ENCODE measurements at regions not wholly inside any gene's neighbourhood (a gene's known extent, or its start where the extent isn't known, plus 50 kb on each side); places are given as distances from the start of the nearest gene placed in this dataset.

GRCh38 chr4:20509315-20509714 lies 190.9 kb upstream of the PACRGL start:
- H3K36me3 ChIP-seq (ENCODE audit: control insufficient read depth, insufficient read depth, low read length): no peaks in the 10 kb centered on the region
- no peak for DNase-seq
- no peaks in the 10 kb centered on the region for H3K27me3 ChIP-seq (ENCODE audit: control insufficient read depth, insufficient read depth, low read length)
- no peak overlapping the region for H3K27ac ChIP-seq (ENCODE audit: low read length)
- no peaks in the 10 kb centered on the region for H3K9me3 ChIP-seq (ENCODE audit: control insufficient read depth, low read depth, low read length)
- no peak overlapping the region for H3K4me3 ChIP-seq (ENCODE audit: low read length)
- no peaks in the 10 kb centered on the region for H3K4me1 ChIP-seq (ENCODE audit: control insufficient read depth, insufficient read depth, low read length)
- 80% methylated on average over 1 of the region's 2 CpGs for WGBS (ENCODE audit: insufficient coverage, low lambda C conversion rate)

DNA sequence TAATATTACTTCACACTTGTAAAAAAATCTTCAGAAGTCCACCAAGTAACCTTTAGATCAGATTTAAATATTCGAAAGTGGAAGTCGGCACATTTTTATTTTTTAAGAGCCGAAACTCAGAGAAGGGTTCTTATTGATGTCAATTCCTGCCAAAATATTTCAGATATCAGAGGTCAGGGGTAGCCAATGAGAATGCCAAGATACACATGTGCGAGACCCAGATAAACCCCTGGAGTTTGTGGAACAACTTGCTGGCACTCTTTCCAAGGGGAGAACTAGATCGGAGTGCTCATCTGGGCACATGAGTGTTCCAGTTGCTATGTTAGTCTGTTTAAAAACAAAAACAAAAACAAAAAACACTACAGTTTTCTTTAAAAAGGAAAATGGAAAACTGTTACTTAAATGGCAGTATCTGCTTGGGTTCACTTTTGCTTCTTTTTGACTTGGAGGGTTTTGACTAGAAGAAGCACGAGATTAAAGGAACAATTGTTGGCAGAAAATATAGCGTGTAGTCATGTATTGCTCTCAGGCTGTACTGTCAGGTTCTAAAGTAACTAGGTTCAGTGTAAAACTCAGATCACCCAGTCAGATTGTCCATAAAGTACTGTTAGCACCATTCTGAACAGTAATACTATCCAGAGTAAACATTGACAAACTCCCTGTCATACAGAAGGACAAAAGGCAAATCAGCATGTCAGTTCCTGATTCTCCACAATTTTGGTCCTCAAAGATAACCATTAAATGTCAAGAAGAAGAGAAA lies 188.0 kb upstream of the PACRGL start:
- H3K4me3 ChIP-seq (ENCODE audit: low read length): no peak overlapping the region
- no peak overlapping the region for H3K27ac ChIP-seq (ENCODE audit: low read length)
- H3K36me3 ChIP-seq (ENCODE audit: control insufficient read depth, insufficient read depth, low read length): no peaks in the 10 kb centered on the region
- H3K9me3 ChIP-seq (ENCODE audit: control insufficient read depth, low read depth, low read length): no peaks in the 10 kb centered on the region
- DNase-seq: no peak
- WGBS (ENCODE audit: insufficient coverage, low lambda C conversion rate): 80% methylated on average over 1 of the region's 7 CpGs
- no peaks in the 10 kb centered on the region for H3K4me1 ChIP-seq (ENCODE audit: control insufficient read depth, insufficient read depth, low read length)
- H3K27me3 ChIP-seq (ENCODE audit: control insufficient read depth, insufficient read depth, low read length): no peaks in the 10 kb centered on the region

- Histone ChIP-seq H3K4me3 (ENCODE audit: low read length) (no peak overlapping the region), H3K36me3 (ENCODE audit: control insufficient read depth, insufficient read depth, low read length) (no peaks in the 10 kb centered on the region), H3K9me3 (ENCODE audit: control insufficient read depth, low read depth, low read length) (no peaks in the 10 kb centered on the region), H3K27me3 (ENCODE audit: control insufficient read depth, insufficient read depth, low read length) (no peaks in the 10 kb centered on the region), H3K27ac (ENCODE audit: low read length) (no peak overlapping the region), H3K4me1 (ENCODE audit: control insufficient read depth, insufficient read depth, low read length) (no peaks in the 10 kb centered on the region)
- DNase-seq: peak in 1 of 2 donors; percentile 20
- 33% methylated on average over 3 of the region's 5 CpGs for WGBS (ENCODE audit: insufficient coverage, low lambda C conversion rate)
Measured at GRCh38 chr4:20512985-20513384, 187.3 kb upstream of the PACRGL start.

- Histone ChIP-seq H3K4me3 (ENCODE audit: low read length) (no peak overlapping the region), H3K36me3 (ENCODE audit: control insufficient read depth, insufficient read depth, low read length) (no peaks in the 10 kb centered on the region), H3K9me3 (ENCODE audit: control insufficient read depth, low read depth, low read length) (no peaks in the 10 kb centered on the region), H3K27ac (ENCODE audit: low read length) (no peak overlapping the region), H3K4me1 (ENCODE audit: control insufficient read depth, insufficient read depth, low read length) (no peaks in the 10 kb centered on the region), H3K27me3 (ENCODE audit: control insufficient read depth, insufficient read depth, low read length) (no peaks in the 10 kb centered on the region)
- DNase-seq: no peak
- 100% methylated on average over 1 of the region's 1 CpG for WGBS (ENCODE audit: insufficient coverage, low lambda C conversion rate)
Measured at GRCh38 chr4:20520901-20521300, 179.4 kb upstream of the PACRGL start.

- Histone ChIP-seq H3K27ac (ENCODE audit: low read length) (no peak overlapping the region), H3K4me3 (ENCODE audit: low read length) (no peak overlapping the region), H3K36me3 (ENCODE audit: control insufficient read depth, insufficient read depth, low read length) (no peaks in the 10 kb centered on the region), H3K4me1 (ENCODE audit: control insufficient read depth, insufficient read depth, low read length) (no peaks in the 10 kb centered on the region), H3K9me3 (ENCODE audit: control insufficient read depth, low read depth, low read length) (no peaks in the 10 kb centered on the region), H3K27me3 (ENCODE audit: control insufficient read depth, insufficient read depth, low read length) (no peaks in the 10 kb centered on the region)
- no peak for DNase-seq
- 100% methylated on average over 1 of the region's 1 CpG for WGBS (ENCODE audit: insufficient coverage, low lambda C conversion rate)
Measured at GRCh38 chr4:20528508-20528907, 171.8 kb upstream of the PACRGL start.

GRCh38 chr4:20529691-20530090 lies 170.6 kb upstream of the PACRGL start:
- Histone ChIP-seq H3K36me3 (ENCODE audit: control insufficient read depth, insufficient read depth, low read length) (no peaks in the 10 kb centered on the region), H3K4me1 (ENCODE audit: control insufficient read depth, insufficient read depth, low read length) (no peaks in the 10 kb centered on the region), H3K4me3 (ENCODE audit: low read length) (no peak overlapping the region), H3K9me3 (ENCODE audit: control insufficient read depth, low read depth, low read length) (no peaks in the 10 kb centered on the region), H3K27me3 (ENCODE audit: control insufficient read depth, insufficient read depth, low read length) (no peaks in the 10 kb centered on the region), H3K27ac (ENCODE audit: low read length) (no peak overlapping the region)
- no CpG with 5 or more reads among the region's 1 CpG for whole genome bisulfite sequencing (ENCODE audit: insufficient coverage, low lambda C conversion rate)
- DNase-seq: no peak

DNA sequence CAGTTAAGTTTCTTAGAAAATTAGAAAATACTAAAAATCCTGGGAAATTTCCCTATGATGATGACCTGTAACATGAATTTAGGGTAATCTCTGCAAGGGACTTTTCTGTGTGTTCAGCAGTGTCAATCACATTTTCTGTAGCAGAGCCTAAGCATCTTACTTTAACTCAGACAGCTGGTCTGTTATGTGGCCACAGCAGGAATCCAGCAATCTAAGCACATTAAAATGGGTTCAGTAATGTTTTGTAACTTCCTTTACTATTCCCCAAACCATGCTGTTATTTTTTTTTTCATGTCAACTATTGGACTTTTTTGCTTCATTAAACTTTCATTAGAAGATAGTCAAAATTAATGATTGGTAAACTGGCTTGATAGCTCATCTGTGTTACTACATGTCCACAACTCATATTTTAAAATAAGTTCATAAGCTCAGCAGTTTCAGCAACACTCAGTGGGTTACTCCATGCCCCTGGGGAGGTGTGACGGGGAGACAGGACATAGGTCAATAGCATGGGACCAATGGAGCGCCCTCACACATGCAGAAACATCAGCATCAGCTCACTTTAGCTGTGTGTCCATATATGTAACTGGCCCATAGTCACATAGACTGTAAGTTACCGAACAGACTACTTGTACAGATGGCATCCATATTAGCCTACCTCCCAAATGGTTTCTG lies 168.0 kb upstream of the PACRGL start:
- no peak for DNase-seq
- Histone ChIP-seq H3K27ac (ENCODE audit: low read length) (no peak overlapping the region), H3K9me3 (ENCODE audit: control insufficient read depth, low read depth, low read length) (no peaks in the 10 kb centered on the region), H3K4me3 (ENCODE audit: low read length) (no peak overlapping the region), H3K36me3 (ENCODE audit: control insufficient read depth, insufficient read depth, low read length) (no peaks in the 10 kb centered on the region), H3K4me1 (ENCODE audit: control insufficient read depth, insufficient read depth, low read length) (no peaks in the 10 kb centered on the region), H3K27me3 (ENCODE audit: control insufficient read depth, insufficient read depth, low read length) (no peaks in the 10 kb centered on the region)
- WGBS (ENCODE audit: insufficient coverage, low lambda C conversion rate): 100% methylated on average over 1 of the region's 3 CpGs

GRCh38 chr4:20532871-20533870 lies 167.1 kb upstream of the PACRGL start:
- Histone ChIP-seq H3K36me3 (ENCODE audit: control insufficient read depth, insufficient read depth, low read length) (no peaks in the 10 kb centered on the region), H3K4me3 (ENCODE audit: low read length) (no peak overlapping the region), H3K4me1 (ENCODE audit: control insufficient read depth, insufficient read depth, low read length) (no peaks in the 10 kb centered on the region), H3K27ac (ENCODE audit: low read length) (no peak overlapping the region), H3K9me3 (ENCODE audit: control insufficient read depth, low read depth, low read length) (no peaks in the 10 kb centered on the region), H3K27me3 (ENCODE audit: control insufficient read depth, insufficient read depth, low read length) (no peaks in the 10 kb centered on the region)
- no peak for DNase-seq
- 100% methylated on average over 1 of the region's 5 CpGs for WGBS (ENCODE audit: insufficient coverage, low lambda C conversion rate)

GRCh38 chr4:20538905-20539304 lies 161.4 kb upstream of the PACRGL start:
- WGBS (ENCODE audit: insufficient coverage, low lambda C conversion rate): 20% methylated on average over 1 of the region's 5 CpGs
- no peak overlapping the region for H3K4me3 ChIP-seq (ENCODE audit: low read length)
- no peaks in the 10 kb centered on the region for H3K9me3 ChIP-seq (ENCODE audit: control insufficient read depth, low read depth, low read length)
- DNase-seq: no peak
- no peaks in the 10 kb centered on the region for H3K36me3 ChIP-seq (ENCODE audit: control insufficient read depth, insufficient read depth, low read length)
- H3K27ac ChIP-seq (ENCODE audit: low read length): no peak overlapping the region
- no peaks in the 10 kb centered on the region for H3K27me3 ChIP-seq (ENCODE audit: control insufficient read depth, insufficient read depth, low read length)
- H3K4me1 ChIP-seq (ENCODE audit: control insufficient read depth, insufficient read depth, low read length): no peaks in the 10 kb centered on the region

GRCh38 chr4:20543131-20543530 lies 157.1 kb upstream of the PACRGL start:
- Histone ChIP-seq H3K4me3 (ENCODE audit: low read length) (no peak overlapping the region), H3K27ac (ENCODE audit: low read length) (no peak overlapping the region), H3K4me1 (ENCODE audit: control insufficient read depth, insufficient read depth, low read length) (no peaks in the 10 kb centered on the region), H3K9me3 (ENCODE audit: control insufficient read depth, low read depth, low read length) (no peaks in the 10 kb centered on the region), H3K27me3 (ENCODE audit: control insufficient read depth, insufficient read depth, low read length) (no peaks in the 10 kb centered on the region), H3K36me3 (ENCODE audit: control insufficient read depth, insufficient read depth, low read length) (no peaks in the 10 kb centered on the region)
- no peak for DNase-seq
- no CpG with 5 or more reads among the region's 2 CpGs for WGBS (ENCODE audit: insufficient coverage, low lambda C conversion rate)

Measured in large intestine (tissue), 3 donors.